Spinal cord (tissue), 1 donor: ENCODE measurements at regions not wholly inside any gene's neighbourhood (a gene's known extent, or its start where the extent isn't known, plus 50 kb on each side); places are given as distances from the start of the nearest gene placed in this dataset. TPM values are rescaled to one million over a fixed set of nuclear protein-coding genes. Genes with fewer than 3 reads are reported as not detected.

Source experiments
- small RNA-seq: library from RNA; depleted of rRNA; stranded (forward); fragments of <200 nt; gene quantifications from one replicate; pipeline ENCODE3, GENCODE V24; 2014; ENCODE audit warnings: low replicate concordance

Small RNA genes lying in the stretch of these regions (small RNA-seq; reads per million reads assigned to genes)
- not detected for gene AL451086.1
